NCI-H187 treated with DMSO at 0.1 percent for 48 hours (cell line): ENCODE measurements at regions not wholly inside any gene's neighbourhood (a gene's known extent, or its start where the extent isn't known, plus 50 kb on each side); places are given as distances from the start of the nearest gene placed in this dataset.

Experiments
- DNase-seq: peaks from one replicate; lab custom pipeline; 2025; lab: John Stamatoyannopoulos, UW

- no peak for DNase-seq
Observed at GRCh38 chr10:111990734-111991133, 192.8 kb downstream of the GPAM start.

GRCh38 chr10:111993321-111993720, 190.2 kb downstream of the GPAM start:
- no peak for DNase-seq

GRCh38 chr10:111993872-111994426, 189.6 kb downstream of the GPAM start:
- no peak for DNase-seq

- no peak for DNase-seq
Observed at GRCh38 chr10:111996103-111996502, 187.5 kb downstream of the GPAM start.

GRCh38 chr10:111998728-111999127, 184.8 kb downstream of the GPAM start:
- no peak for DNase-seq

- DNase-seq = no peak
Observed at GRCh38 chr10:111999205-111999914, 184.2 kb downstream of the GPAM start.

- no peak for DNase-seq
Observed at GRCh38 chr10:111999915-112000302, 183.7 kb downstream of the GPAM start.

DNA sequence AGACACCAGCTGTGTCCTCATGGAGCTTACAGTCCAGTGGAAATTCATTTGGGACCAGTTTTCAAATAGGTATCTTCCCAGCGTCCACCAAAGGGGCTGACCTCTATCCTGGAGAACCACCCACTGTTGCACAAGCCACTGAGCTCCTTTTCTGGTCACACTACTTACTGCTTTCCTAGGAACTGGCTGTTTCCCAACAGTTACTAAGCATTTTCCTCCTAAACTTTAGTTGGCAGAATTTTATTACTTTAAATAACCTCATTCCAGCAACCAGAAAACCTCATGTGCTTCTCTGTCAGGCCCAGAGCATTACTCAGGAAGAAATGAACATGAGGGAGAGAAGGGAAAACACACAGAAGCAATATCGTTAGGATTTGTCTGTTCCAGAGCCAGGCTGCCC, 183.1 kb downstream of the GPAM start:
- DNase-seq = no peak

GRCh38 chr10:112002206-112002605, 181.4 kb downstream of the GPAM start:
- no peak for DNase-seq

DNA sequence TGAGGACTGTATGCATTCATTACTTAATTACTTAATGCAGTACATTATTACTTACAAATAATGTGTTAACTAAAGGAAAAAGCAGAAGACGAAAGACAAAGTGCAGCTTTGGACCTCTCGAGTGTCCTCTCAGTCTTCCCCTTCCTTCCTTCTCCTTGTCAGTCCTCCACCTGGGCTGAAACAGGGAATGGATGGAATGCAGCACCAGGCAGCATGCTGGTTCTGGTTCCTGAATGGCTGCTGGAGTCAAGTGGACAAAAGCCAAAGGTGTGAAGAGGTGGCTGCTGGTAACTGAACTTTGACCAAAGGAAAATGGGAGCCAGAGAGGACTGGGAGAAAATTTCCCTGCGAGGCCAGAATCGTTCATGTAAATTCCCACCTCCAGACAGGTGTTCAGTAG, 179.5 kb downstream of the GPAM start:
- no peak for DNase-seq

DNA sequence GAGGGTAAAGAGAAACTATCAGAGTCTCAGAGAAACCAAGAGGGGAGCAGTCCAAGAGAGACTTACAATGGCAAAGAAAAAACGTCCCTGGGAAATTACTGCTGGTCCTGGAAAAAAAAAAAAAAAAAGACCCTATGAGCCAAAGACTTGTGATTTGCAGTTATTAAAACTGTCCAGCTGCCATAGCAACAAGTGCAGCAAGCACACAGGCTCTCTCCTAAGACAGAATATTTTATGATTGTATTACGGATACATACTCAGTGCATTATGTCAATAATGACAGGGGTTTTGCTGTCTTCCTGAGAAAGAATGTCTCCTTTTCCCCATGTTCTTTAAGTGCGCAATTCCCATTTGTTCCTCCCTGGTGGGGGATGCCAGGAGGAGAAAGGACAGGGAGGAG, 178.5 kb downstream of the GPAM start:
- DNase-seq = no peak

DNA sequence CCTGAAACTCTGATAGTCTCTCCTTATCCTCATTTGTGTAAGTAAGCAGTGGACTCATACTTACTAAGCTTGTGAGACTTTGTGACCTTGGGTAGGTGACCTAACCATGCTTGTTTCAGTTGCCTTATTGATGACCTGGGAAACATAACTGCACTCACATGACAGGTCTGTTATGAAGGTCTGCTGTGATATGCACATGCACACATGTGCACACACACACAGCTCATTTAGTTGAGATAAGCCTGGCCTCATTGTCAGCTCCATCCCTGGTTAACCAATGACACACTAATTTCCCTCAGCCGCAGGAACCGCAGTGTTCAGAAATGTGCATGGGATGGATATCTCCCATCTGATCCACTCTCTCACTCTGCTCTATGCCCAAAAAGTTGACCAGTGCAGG, 177.2 kb downstream of the GPAM start:
- no peak for DNase-seq

GRCh38 chr10:112006831-112007230, 176.7 kb downstream of the GPAM start:
- DNase-seq = no peak

DNA sequence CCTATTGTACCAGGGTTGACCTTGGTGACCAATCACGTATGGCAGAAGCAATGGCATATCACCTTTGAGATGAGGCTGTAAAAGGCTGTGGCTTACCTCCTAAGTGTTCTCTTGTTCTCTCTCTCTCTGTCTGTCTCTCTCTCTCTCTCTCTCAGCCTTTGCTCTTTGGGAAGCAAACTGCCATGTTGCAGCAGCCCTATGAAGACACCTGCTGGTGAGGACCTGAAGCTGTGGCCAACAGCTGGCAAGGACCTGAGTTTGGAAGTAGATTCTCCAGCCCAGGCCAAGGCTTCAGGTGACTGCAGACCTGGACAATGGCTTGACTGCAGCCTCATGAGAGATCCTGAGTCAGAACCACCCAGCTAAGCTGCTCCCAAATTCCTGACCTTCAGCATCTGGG, 161.4 kb downstream of the GPAM start:
- no peak for DNase-seq

- no peak for DNase-seq
Observed at GRCh38 chr10:112024079-112024478, 159.5 kb downstream of the GPAM start.

DNA sequence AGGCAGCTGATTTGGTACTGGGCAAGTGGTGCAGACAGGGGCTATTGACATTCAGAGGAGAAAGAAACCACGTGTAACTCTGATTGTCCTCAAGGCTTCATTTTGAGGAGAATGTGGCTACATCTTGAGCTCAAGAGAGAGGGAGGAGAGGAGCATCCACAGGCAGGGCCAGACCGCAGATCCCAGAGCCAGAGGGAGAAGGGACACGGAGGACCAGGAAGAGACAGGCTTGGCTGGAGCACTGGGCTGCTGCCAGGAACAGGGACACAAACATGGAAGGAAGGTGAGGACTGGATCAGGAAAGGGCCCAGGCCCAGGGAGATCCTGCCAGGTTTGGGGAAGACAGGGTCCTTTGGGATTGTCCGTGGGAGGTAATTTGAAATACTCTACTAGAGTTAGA, 158.3 kb downstream of the GPAM start:
- DNase-seq = no peak

GRCh38 chr10:112026438-112026837, 157.1 kb downstream of the GPAM start:
- no peak for DNase-seq

GRCh38 chr10:112027731-112028280, 155.8 kb downstream of the GPAM start:
- no peak for DNase-seq

DNA sequence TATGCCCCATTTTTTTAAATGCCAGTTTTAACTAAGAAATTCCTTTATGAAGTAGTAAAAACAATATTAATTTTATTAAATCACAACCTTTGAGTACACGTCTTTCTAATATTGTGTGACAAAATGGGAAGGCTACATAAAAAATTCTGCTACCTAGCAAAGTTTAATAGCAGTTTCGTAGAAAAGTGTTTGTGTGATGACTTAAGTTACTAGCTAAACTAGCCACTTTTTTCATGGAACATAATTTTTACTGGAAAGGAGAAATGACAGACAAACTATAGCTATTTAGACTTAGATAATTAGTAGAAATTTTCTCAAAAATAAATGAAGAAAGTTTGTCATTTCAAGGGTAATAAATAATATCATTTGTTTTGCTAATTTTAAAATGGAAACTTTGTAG, 153.1 kb downstream of the GPAM start:
- no peak for DNase-seq

DNA sequence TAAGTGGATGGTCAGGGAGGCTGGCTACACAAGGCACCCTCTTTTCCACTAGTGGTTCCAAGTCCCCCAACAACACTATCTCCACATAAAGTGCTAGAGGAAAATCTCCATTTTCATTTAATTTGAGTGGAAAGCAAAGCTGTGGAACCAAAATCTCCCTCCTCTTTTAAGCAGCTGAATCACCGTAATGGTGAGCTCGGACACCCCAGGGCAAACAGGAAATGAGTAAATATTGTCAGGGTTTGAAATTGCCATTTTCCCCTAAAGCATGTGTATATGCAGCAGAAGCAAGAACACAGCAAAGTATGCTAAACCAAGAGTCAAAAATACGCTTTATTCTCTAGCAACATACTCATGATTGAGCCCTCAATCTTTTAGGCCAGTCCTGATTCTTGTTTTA, 143.7 kb downstream of the GPAM start:
- DNase-seq = no peak

- DNase-seq = no peak
Observed at GRCh38 chr10:112040696-112041095, 142.9 kb downstream of the GPAM start.

- no peak for DNase-seq
Observed at GRCh38 chr10:112045938-112046337, 137.6 kb downstream of the GPAM start.

DNA sequence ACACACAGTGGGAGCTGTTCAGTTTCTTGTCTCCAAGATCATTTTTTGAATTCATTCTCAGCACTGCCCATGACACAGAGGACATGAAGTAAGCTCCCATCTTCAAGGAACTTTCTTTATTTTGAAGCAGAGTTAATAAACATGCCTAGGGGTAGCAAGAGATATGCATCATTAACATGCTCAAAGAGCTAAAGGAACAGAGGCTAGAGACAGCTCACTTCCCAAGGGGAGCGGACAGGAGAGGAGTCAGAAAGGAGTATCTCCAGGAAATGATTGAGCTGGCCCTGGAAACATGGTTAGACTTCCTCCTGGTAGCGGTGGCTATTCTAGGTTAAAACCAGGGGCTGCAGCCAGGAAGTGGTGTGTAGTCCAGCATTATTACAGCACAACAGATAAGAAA, 135.9 kb downstream of the GPAM start:
- DNase-seq = no peak

- no peak for DNase-seq
Observed at GRCh38 chr10:112052166-112052565, 131.4 kb downstream of the GPAM start.
